IMR-90 (cell line): ENCODE measurements at regions not wholly inside any gene's neighbourhood (a gene's known extent, or its start where the extent isn't known, plus 50 kb on each side); places are given as distances from the start of the nearest gene placed in this dataset.

Source experiments
- BHLHE40 ChIP-seq: fragments of 150-350 bp; IDR thresholded peaks from 2 replicates; pipeline ENCODE4 v1.6.1; 2016; ENCODE audit warnings: mild to moderate bottlenecking, low read depth, low read length
- CEBPB ChIP-seq: IDR thresholded peaks from 2 replicates; pipeline ENCODE4 v1.6.1; 2012; ENCODE audit warnings: low read depth, low read length, improper control_type of control experiment
- CTCF ChIP-seq: conservative IDR thresholded peaks from 2 replicates; pipeline ENCODE4 v1.5.1; 2012; ENCODE audit warnings: mild to moderate bottlenecking, low read depth, low read length, improper control_type of control experiment
- FOS ChIP-seq: fragments of 150-350 bp; IDR thresholded peaks from 2 replicates; pipeline ENCODE4 v1.6.1; 2016; ENCODE audit warnings: low read depth, low read length
- MAFK ChIP-seq: IDR thresholded peaks from 2 replicates; pipeline ENCODE4 v1.6.1; 2012; ENCODE audit warnings: low read depth, low read length, improper control_type of control experiment
- MXI1 ChIP-seq: IDR thresholded peaks from 2 replicates; pipeline ENCODE4 v1.6.1; 2012; ENCODE audit warnings: low read depth, mild to moderate bottlenecking, low read length, moderate library complexity, borderline replicate concordance
- NFE2L2 ChIP-seq: fragments of 150-350 bp; IDR thresholded peaks from 2 replicates; pipeline ENCODE4 v1.6.1; 2016; ENCODE audit warnings: low read depth, mild to moderate bottlenecking, low read length
- POLR2A ChIP-seq: IDR thresholded peaks from 2 replicates; pipeline ENCODE4 v1.6.1; 2012; ENCODE audit warnings: mild to moderate bottlenecking, low read depth, low read length
- RAD21 ChIP-seq: IDR thresholded peaks from 2 replicates; pipeline ENCODE4 v1.6.1; 2012; ENCODE audit warnings: low read length, improper control_type of control experiment
- RFX5 ChIP-seq: IDR thresholded peaks from 2 replicates; pipeline ENCODE4 v1.8.0; 2012; ENCODE audit warnings: low read depth, mild to moderate bottlenecking, low read length, moderate library complexity
- SMC3 ChIP-seq: fragments of 150-350 bp; IDR thresholded peaks from 2 replicates; pipeline ENCODE4 v1.6.1; 2016; ENCODE audit warnings: low read depth, mild to moderate bottlenecking, antibody characterized with exemption, low read length, moderate library complexity
- TF ChIP-seq, protein P1 (sequence below): fragments of 150-350 bp; IDR thresholded peaks from 2 replicates; pipeline ENCODE4 v1.6.1; 2016; ENCODE audit warnings: low read depth, mild to moderate bottlenecking, low read length, moderate library complexity, borderline replicate concordance
- TF ChIP-seq, protein P2 (sequence below): fragments of 150-350 bp; IDR thresholded peaks from 2 replicates; pipeline ENCODE4 v1.6.1; 2017; ENCODE audit warnings: mild to moderate bottlenecking, antibody characterized with exemption, low read length, low read depth

- no peak for TF ChIP-seq CTCF
- no peak for TF ChIP-seq POLR2A
- no peak for TF ChIP-seq SMC3
- TF ChIP-seq MAFK = no peak
- TF ChIP-seq MXI1 = no peak
- TF ChIP-seq FOS = no peak
- TF ChIP-seq, protein P1, sequence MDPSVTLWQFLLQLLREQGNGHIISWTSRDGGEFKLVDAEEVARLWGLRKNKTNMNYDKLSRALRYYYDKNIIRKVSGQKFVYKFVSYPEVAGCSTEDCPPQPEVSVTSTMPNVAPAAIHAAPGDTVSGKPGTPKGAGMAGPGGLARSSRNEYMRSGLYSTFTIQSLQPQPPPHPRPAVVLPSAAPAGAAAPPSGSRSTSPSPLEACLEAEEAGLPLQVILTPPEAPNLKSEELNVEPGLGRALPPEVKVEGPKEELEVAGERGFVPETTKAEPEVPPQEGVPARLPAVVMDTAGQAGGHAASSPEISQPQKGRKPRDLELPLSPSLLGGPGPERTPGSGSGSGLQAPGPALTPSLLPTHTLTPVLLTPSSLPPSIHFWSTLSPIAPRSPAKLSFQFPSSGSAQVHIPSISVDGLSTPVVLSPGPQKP = no peak
- no peak for TF ChIP-seq RFX5
- no peak for TF ChIP-seq NFE2L2
- TF ChIP-seq, protein P2, sequence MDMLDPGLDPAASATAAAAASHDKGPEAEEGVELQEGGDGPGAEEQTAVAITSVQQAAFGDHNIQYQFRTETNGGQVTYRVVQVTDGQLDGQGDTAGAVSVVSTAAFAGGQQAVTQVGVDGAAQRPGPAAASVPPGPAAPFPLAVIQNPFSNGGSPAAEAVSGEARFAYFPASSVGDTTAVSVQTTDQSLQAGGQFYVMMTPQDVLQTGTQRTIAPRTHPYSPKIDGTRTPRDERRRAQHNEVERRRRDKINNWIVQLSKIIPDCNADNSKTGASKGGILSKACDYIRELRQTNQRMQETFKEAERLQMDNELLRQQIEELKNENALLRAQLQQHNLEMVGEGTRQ = no peak
- TF ChIP-seq RAD21 = no peak
- TF ChIP-seq CEBPB = no peak
- no peak for TF ChIP-seq BHLHE40
Measured at GRCh38 chr4:24405341-24405740, 179.0 kb downstream of the DHX15 start.
